ENCODE measurements at regions not wholly inside any gene's neighbourhood (a gene's known extent, or its start where the extent isn't known, plus 50 kb on each side); places are given as distances from the start of the nearest gene placed in this dataset.
"Not testable (repeated sequence)": the region's sequence is repeated elsewhere in the genome, so short reads cannot be mapped to it uniquely, and the experiment has no call there.

DNA sequence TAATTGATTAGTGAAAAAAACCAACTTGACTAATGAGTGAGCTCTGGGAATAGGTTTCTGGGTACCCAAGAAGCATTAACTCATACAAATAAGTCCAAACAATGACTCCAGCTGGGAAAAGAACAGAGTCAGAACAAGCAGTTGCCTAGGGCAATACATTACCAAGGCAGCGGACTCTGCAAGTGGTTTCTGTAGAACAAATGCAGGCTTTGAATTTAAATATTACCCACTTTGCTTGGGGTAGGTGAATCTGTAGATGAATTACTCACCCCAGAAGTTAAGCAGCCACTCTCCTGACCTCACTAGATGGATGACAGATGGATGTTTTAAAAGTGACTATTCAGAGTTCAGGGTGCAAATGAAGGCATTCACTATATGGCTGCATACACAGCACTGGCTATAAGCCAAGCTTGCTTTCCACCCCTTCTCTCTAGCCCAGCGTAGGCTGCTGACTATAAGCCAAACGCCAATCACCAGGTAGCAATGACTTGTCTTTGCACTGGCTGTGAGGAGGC, 73.1 kb upstream of the BHLHE40 start:
- H3K4me1 Mint-ChIP-seq = peaks cover 33 to 85% (median 58%) of the 10 kb centered on the region in 7 donors
- H3K4me1 ChIP-seq (ENCODE audit: control insufficient read depth in 2 of 2, insufficient read depth in 2 of 2, low read length in 2 of 2) = peaks cover 14 to 35% of the 10 kb centered on the region in 2 donors
- DNase-seq = no peak

DNA sequence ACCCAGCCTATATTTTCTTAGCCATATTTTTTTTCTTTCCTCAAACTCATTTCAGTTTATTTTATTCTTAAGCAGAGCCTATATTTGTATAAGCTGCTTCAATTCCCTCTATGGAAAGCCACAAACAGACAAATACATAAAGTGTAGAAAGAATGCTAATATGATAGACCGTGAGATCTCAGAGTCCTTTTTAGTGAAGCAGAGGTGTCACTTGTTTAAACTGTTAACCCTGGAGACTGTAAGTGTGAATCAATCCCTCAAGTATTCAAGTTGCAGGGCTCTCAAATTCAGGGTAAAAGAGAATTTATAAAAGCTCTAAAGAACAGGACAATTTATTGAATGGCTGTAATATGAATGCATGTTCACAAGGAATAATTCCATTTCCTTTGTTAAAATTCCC, 72.2 kb upstream of the BHLHE40 start:
- H3K27ac ChIP-seq (ENCODE audit: low read depth, low read length) = no peak overlapping the region

More for the DNA sequence above, 73.1 kb upstream of the BHLHE40 start:
- Mint-ChIP-seq H3K27ac (peak overlapping the region in 4 of 9 donors; percentile 7 to 75 (median 38)), H3K27me3 (no peaks in the 10 kb centered on the region), H3K9me3 (peaks cover 0 to 10% (median 0%) of the 10 kb centered on the region in 11 donors), H3K36me3 (peaks cover 0 to 11% (median 0%) of the 10 kb centered on the region in 5 donors), H3K4me3 (peak overlapping the region in 2 of 10 donors; percentile 29 to 38)
- ATAC-seq = no peak
- intact Hi-C loops (cut with micrococcal nuclease) = loop anchor here (2.0 to 10.0 kb wide), 5 partner anchors 71 to 191 kb away; partner anchors contain the start of gene BHLHE40 (in 1 of the 2)
- ChIA-PET CTCF (interaction anchor here (0.6 to 1.3 kb wide), 3 partner anchors 72 to 422 kb away, joined by 3 read pairs; no protein-coding TSS in a partner anchor), POLR2A (no interaction called here)
- Histone ChIP-seq H3K36me3 (ENCODE audit: control insufficient read depth in 2 of 3, insufficient read depth in 3 of 3, low read length in 3 of 3) (no peaks in the 10 kb centered on the region), H3K4me3 (ENCODE audit: low read length) (no peak overlapping the region), H3K9me3 (ENCODE audit: control insufficient read depth in 2 of 3, low read length in 3 of 3) (no peaks in the 10 kb centered on the region), H3K27ac (ENCODE audit: low read depth, low read length) (no peak overlapping the region), H3K27me3 (ENCODE audit: control insufficient read depth in 2 of 2, insufficient read depth in 2 of 2, low read length in 2 of 2) (no peaks in the 10 kb centered on the region)

DNA sequence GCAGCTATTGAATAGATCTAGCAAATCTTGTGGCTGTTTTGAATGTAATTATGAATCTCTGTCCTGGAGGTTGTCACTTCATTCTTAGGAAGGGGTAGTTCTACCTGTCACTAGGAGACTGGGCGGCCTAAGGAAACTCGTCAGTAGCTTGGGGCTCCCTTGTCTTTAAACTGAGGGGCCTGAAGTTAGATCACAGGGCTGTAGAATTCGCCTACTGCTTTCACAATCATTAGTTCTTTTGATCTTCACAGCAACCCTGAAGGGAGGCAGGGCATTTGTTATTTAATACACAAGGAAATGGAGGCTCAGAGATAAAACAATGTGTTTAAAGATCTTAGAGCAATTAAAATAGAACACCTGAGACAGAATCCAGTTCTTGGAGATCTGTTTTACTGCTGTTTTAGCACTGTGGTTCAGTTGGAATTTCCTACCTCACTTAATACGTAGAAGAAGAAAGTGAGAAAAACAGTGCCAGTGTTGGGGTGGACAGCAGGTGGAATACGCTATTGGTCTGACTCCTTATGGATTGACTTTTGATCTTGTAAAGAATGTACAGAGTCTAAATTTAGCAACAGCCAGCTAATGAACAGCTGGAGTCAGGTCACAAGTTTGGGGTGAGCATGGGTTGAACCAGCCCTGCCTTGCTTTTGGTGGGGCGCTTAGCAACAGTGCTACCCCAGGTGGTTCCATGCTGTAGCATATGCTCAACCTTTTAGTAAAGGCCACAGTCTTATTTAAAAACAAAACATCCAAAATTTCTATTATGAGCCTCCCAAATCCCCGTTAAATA, 71.4 kb upstream of the BHLHE40 start:
- H3K9me3 ChIP-seq (ENCODE audit: control insufficient read depth in 2 of 3, low read length in 3 of 3) = no peaks in the 10 kb centered on the region
- peaks cover 0 to 20% (median 0%) of the 10 kb centered on the region in 5 donors for H3K36me3 Mint-ChIP-seq
- peaks cover 33 to 73% (median 58%) of the 10 kb centered on the region in 7 donors for H3K4me1 Mint-ChIP-seq
- no peaks in the 10 kb centered on the region for H3K27me3 Mint-ChIP-seq
- ChIA-PET POLR2A (no interaction called here), CTCF (interaction anchor here (0.6 kb wide), 1 partner anchor 12 kb away, joined by 3 read pairs; no protein-coding TSS in a partner anchor)
- peak; percentile 32 for ATAC-seq
- H3K36me3 ChIP-seq (ENCODE audit: control insufficient read depth in 2 of 3, insufficient read depth in 3 of 3, low read length in 3 of 3) = no peaks in the 10 kb centered on the region
- H3K4me3 Mint-ChIP-seq = peak overlapping the region in 7 of 10 donors; percentile 6 to 55 (median 45)
- no peak overlapping the region for H3K27ac ChIP-seq (ENCODE audit: low read depth, low read length)
- peaks cover 14 to 35% of the 10 kb centered on the region in 2 donors for H3K4me1 ChIP-seq (ENCODE audit: control insufficient read depth in 2 of 2, insufficient read depth in 2 of 2, low read length in 2 of 2)
- intact Hi-C loops (cut with micrococcal nuclease) = loop anchor here (1.0 to 10.0 kb wide), 10 partner anchors 9 to 193 kb away; partner anchors contain the start of gene BHLHE40 (in 1 of the 2)
- DNase-seq = no peak
- H3K27ac Mint-ChIP-seq = peak overlapping the region; percentile 2 to 88 (median 42)
- no peaks in the 10 kb centered on the region for H3K27me3 ChIP-seq (ENCODE audit: control insufficient read depth in 2 of 2, insufficient read depth in 2 of 2, low read length in 2 of 2)
- no peak overlapping the region for H3K4me3 ChIP-seq (ENCODE audit: low read length)
- H3K9me3 Mint-ChIP-seq = peaks cover 0 to 17% (median 0%) of the 10 kb centered on the region in 11 donors

More for the DNA sequence above, 72.2 kb upstream of the BHLHE40 start:
- Mint-ChIP-seq H3K4me1 (peaks cover 33 to 79% (median 58%) of the 10 kb centered on the region in 7 donors), H3K36me3 (peaks cover 0 to 15% (median 0%) of the 10 kb centered on the region in 5 donors), H3K9me3 (peaks cover 0 to 11% (median 0%) of the 10 kb centered on the region in 11 donors), H3K4me3 (peak overlapping the region in 1 of 10 donors; percentile 19), H3K27ac (peak overlapping the region in 2 of 9 donors; percentile 44 to 88), H3K27me3 (no peaks in the 10 kb centered on the region)
- Histone ChIP-seq H3K9me3 (ENCODE audit: control insufficient read depth in 2 of 3, low read length in 3 of 3) (no peaks in the 10 kb centered on the region), H3K36me3 (ENCODE audit: control insufficient read depth in 2 of 3, insufficient read depth in 3 of 3, low read length in 3 of 3) (no peaks in the 10 kb centered on the region), H3K27me3 (ENCODE audit: control insufficient read depth in 2 of 2, insufficient read depth in 2 of 2, low read length in 2 of 2) (no peaks in the 10 kb centered on the region), H3K4me3 (ENCODE audit: low read length) (no peak overlapping the region), H3K4me1 (ENCODE audit: control insufficient read depth in 2 of 2, insufficient read depth in 2 of 2, low read length in 2 of 2) (peaks cover 14 to 35% of the 10 kb centered on the region in 2 donors)
- no peak for DNase-seq
- CTCF ChIA-PET = interaction anchor here (0.6 kb wide), 2 partner anchors 12 to 73 kb away, joined by 3 read pairs; no protein-coding TSS in a partner anchor
- POLR2A ChIA-PET = no interaction called here
- intact Hi-C loops (cut with micrococcal nuclease) = loop anchor here (2.0 to 10.0 kb wide), 5 partner anchors 70 to 192 kb away; partner anchors contain the start of gene BHLHE40 (in 1 of the 2)
- no peak for ATAC-seq

DNA sequence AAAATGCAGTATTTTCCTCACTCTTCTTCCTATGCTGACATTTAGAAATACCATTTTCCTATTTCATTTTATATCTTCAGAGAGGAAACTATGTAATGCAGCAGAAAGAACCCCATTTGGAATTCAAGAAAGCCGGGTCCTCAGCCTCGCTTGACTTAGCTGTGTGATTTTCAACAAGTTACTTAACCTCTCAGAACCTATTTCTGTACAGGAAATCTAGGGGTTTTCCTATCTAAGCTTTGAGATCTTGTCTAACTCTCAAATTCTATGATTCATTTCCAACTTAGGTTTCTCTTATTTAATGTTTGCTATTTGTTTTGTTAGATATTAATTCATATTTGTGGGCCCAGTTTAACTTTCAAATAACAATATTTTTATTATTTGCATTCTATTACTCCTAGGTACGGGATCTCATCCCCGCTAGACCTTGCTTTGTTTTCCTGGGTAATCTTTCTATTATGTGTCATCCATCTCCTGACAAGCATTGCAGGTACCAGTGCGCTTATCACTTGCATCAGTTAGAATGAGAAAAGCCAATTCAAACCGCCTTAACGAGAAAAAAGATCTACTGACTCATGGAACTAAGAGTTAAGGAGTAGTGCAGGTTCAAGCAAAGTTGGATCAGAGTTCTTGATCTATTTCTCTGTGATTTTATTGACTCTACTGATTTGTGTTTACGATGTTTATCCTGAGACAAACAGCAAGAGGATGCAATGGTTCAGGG, 70.6 kb upstream of the BHLHE40 start:
- Mint-ChIP-seq H3K27me3 (no peaks in the 10 kb centered on the region), H3K4me1 (peaks cover 33 to 71% (median 58%) of the 10 kb centered on the region in 7 donors), H3K27ac (peak overlapping the region in 7 of 9 donors; percentile 2 to 88 (median 42)), H3K4me3 (peak overlapping the region in 7 of 10 donors; percentile 6 to 49 (median 32)), H3K9me3 (peaks cover 0 to 20% (median 0%) of the 10 kb centered on the region in 11 donors), H3K36me3 (peaks cover 0 to 22% (median 0%) of the 10 kb centered on the region in 5 donors)
- intact Hi-C loops (cut with micrococcal nuclease) = loop anchor here (1.0 to 10.0 kb wide), 9 partner anchors 9 to 194 kb away; partner anchors contain the start of gene BHLHE40 (in 1 of the 2)
- DNase-seq = no peak
- Histone ChIP-seq H3K4me1 (ENCODE audit: control insufficient read depth in 2 of 2, insufficient read depth in 2 of 2, low read length in 2 of 2) (peaks cover 14 to 35% of the 10 kb centered on the region in 2 donors), H3K9me3 (ENCODE audit: control insufficient read depth in 2 of 3, low read length in 3 of 3) (no peaks in the 10 kb centered on the region), H3K27ac (ENCODE audit: low read depth, low read length) (no peak overlapping the region), H3K27me3 (ENCODE audit: control insufficient read depth in 2 of 2, insufficient read depth in 2 of 2, low read length in 2 of 2) (no peaks in the 10 kb centered on the region), H3K36me3 (ENCODE audit: control insufficient read depth in 2 of 3, insufficient read depth in 3 of 3, low read length in 3 of 3) (no peaks in the 10 kb centered on the region), H3K4me3 (ENCODE audit: low read length) (no peak overlapping the region)
- peak; percentile 54 for ATAC-seq
- POLR2A ChIA-PET = no interaction called here
- CTCF ChIA-PET = no interaction called here

DNA sequence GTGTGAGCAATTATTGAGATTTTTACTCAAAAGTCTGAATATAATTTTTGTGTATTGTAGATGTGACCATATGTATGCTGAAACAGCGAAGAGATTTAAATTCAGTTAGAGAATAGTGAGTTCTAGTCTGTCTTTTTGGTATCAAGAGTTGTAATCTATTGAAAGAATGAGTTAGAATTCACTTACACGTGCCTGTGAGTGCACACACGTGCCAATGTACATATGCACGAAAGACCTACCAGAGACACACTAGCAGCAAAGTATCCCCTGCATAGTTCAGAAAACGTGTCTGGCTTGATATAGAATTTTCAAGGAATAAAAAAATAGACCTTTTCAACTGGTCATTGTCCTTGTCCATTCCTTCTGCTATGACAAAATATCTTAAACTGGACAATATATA, 64.8 kb upstream of the BHLHE40 start:
- H3K9me3 Mint-ChIP-seq = peaks cover 0 to 32% (median 3%) of the 10 kb centered on the region in 11 donors

DNA sequence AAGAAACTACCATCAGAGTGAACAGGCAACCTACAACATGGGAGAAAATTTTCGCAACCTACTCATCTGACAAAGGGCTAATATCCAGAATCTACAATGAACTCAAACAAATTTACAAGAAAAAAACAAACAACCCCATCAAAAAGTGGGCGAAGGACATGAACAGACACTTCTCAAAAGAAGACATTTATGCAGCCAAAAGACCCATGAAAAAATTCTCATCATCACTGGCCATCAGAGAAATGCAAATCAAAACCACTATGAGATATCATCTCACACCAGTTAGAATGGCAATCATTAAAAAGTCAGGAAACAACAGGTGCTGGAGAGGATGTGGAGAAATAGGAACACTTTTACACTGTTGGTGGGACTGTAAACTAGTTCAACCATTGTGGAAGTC, 57.6 kb upstream of the BHLHE40 start:
- H3K36me3 Mint-ChIP-seq; CTCF ChIA-PET; H3K36me3 ChIP-seq (ENCODE audit: control insufficient read depth in 2 of 3, insufficient read depth in 3 of 3, low read length in 3 of 3); H3K27me3 Mint-ChIP-seq; H3K27ac Mint-ChIP-seq; H3K9me3 Mint-ChIP-seq; H3K9me3 ChIP-seq (ENCODE audit: control insufficient read depth in 2 of 3, low read length in 3 of 3); H3K4me3 Mint-ChIP-seq; H3K4me3 ChIP-seq (ENCODE audit: low read length); H3K4me1 ChIP-seq (ENCODE audit: control insufficient read depth in 2 of 2, insufficient read depth in 2 of 2, low read length in 2 of 2); DNase-seq; ATAC-seq; H3K27me3 ChIP-seq (ENCODE audit: control insufficient read depth in 2 of 2, insufficient read depth in 2 of 2, low read length in 2 of 2); H3K4me1 Mint-ChIP-seq; H3K27ac ChIP-seq (ENCODE audit: low read depth, low read length); POLR2A ChIA-PET; intact Hi-C loops (cut with micrococcal nuclease): not testable (repeated sequence)

More for the DNA sequence above, 64.8 kb upstream of the BHLHE40 start:
- H3K4me3 ChIP-seq (ENCODE audit: low read length) = no peak overlapping the region
- H3K4me1 ChIP-seq (ENCODE audit: control insufficient read depth in 2 of 2, insufficient read depth in 2 of 2, low read length in 2 of 2) = no peaks in the 10 kb centered on the region
- Mint-ChIP-seq H3K4me1 (peaks cover 0 to 13% (median 3%) of the 10 kb centered on the region in 7 donors), H3K27me3 (no peaks in the 10 kb centered on the region), H3K4me3 (no peak overlapping the region), H3K27ac (no peak overlapping the region), H3K36me3 (peaks cover 0 to 34% (median 0%) of the 10 kb centered on the region in 5 donors)
- intact Hi-C loops (cut with micrococcal nuclease) = no loop called here
- no peak overlapping the region for H3K27ac ChIP-seq (ENCODE audit: low read depth, low read length)
- no peaks in the 10 kb centered on the region for H3K36me3 ChIP-seq (ENCODE audit: control insufficient read depth in 2 of 3, insufficient read depth in 3 of 3, low read length in 3 of 3)
- DNase-seq (no peak), ATAC-seq (no peak)
- ChIA-PET CTCF (no interaction called here), POLR2A (no interaction called here)
- H3K9me3 ChIP-seq (ENCODE audit: control insufficient read depth in 2 of 3, low read length in 3 of 3) = no peaks in the 10 kb centered on the region
- H3K27me3 ChIP-seq (ENCODE audit: control insufficient read depth in 2 of 2, insufficient read depth in 2 of 2, low read length in 2 of 2) = no peaks in the 10 kb centered on the region
